NCI-H2227 treated with DMSO at 0.1 percent for 48 hours (cell line): ENCODE measurements at regions not wholly inside any gene's neighbourhood (a gene's known extent, or its start where the extent isn't known, plus 50 kb on each side); places are given as distances from the start of the nearest gene placed in this dataset.

Source experiments
- DNase-seq: peaks from one replicate; lab custom pipeline; 2025; lab: John Stamatoyannopoulos, UW

GRCh38 chr16:55041540-55042234 is 111.0 kb downstream of the IRX5 start:
- DNase-seq, result no peak

- no peak for DNase-seq
Observed at GRCh38 chr16:55042556-55043432, 112.1 kb downstream of the IRX5 start.

- DNase-seq, result no peak
Observed at GRCh38 chr16:55043499-55043898, 112.8 kb downstream of the IRX5 start.

- no peak for DNase-seq
Observed at GRCh38 chr16:55044201-55044975, 113.7 kb downstream of the IRX5 start.

- DNase-seq, result no peak
Observed at GRCh38 chr16:55045329-55045728, 114.7 kb downstream of the IRX5 start.

GRCh38 chr16:55045756-55046460 is 115.2 kb downstream of the IRX5 start:
- DNase-seq, result no peak

GRCh38 chr16:55046513-55046912 is 115.8 kb downstream of the IRX5 start:
- DNase-seq, result no peak

- no peak for DNase-seq
Observed at GRCh38 chr16:55046916-55047315, 116.3 kb downstream of the IRX5 start.

- no peak for DNase-seq
Observed at GRCh38 chr16:55047331-55047730, 116.7 kb downstream of the IRX5 start.

GRCh38 chr16:55047903-55048497 is 117.3 kb downstream of the IRX5 start:
- DNase-seq, result no peak

GRCh38 chr16:55048745-55049144 is 118.1 kb downstream of the IRX5 start:
- no peak for DNase-seq

GRCh38 chr16:55051571-55052347 is 121.1 kb downstream of the IRX5 start:
- no peak for DNase-seq

GRCh38 chr16:55052348-55052734 is 121.7 kb downstream of the IRX5 start:
- DNase-seq, result no peak

- DNase-seq, result no peak
Observed at GRCh38 chr16:55052741-55053415, 122.2 kb downstream of the IRX5 start.

- no peak for DNase-seq
Observed at GRCh38 chr16:55055262-55055661, 124.6 kb downstream of the IRX5 start.

GRCh38 chr16:55056585-55057401 is 126.1 kb downstream of the IRX5 start:
- peak; percentile 34 for DNase-seq

GRCh38 chr16:55057866-55058265 is 127.2 kb downstream of the IRX5 start:
- DNase-seq, result no peak

GRCh38 chr16:55058576-55058975 is 127.9 kb downstream of the IRX5 start:
- DNase-seq, result no peak

- no peak for DNase-seq
Observed at GRCh38 chr16:55059146-55059545, 128.5 kb downstream of the IRX5 start.
